ENCODE measurements at regions not wholly inside any gene's neighbourhood (a gene's known extent, or its start where the extent isn't known, plus 50 kb on each side); places are given as distances from the start of the nearest gene placed in this dataset.
"Not testable (repeated sequence)": the region's sequence is repeated elsewhere in the genome, so short reads cannot be mapped to it uniquely, and the experiment has no call there.

GRCh38 chr1:206261473-206261872, 58.1 kb downstream of the SRGAP2 start:
- not testable (repeated sequence) for TF ChIP-seq POLR2AphosphoS5 (IDR thresholded peaks at IDR 0.05)
- TF ChIP-seq, protein P1, sequence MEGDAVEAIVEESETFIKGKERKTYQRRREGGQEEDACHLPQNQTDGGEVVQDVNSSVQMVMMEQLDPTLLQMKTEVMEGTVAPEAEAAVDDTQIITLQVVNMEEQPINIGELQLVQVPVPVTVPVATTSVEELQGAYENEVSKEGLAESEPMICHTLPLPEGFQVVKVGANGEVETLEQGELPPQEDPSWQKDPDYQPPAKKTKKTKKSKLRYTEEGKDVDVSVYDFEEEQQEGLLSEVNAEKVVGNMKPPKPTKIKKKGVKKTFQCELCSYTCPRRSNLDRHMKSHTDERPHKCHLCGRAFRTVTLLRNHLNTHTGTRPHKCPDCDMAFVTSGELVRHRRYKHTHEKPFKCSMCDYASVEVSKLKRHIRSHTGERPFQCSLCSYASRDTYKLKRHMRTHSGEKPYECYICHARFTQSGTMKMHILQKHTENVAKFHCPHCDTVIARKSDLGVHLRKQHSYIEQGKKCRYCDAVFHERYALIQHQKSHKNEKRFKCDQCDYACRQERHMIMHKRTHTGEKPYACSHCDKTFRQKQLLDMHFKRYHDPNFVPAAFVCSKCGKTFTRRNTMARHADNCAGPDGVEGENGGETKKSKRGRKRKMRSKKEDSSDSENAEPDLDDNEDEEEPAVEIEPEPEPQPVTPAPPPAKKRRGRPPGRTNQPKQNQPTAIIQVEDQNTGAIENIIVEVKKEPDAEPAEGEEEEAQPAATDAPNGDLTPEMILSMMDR (IDR thresholded peaks at IDR 0.05) = not testable (repeated sequence)
